ENCODE measurements at regions not wholly inside any gene's neighbourhood (a gene's known extent, or its start where the extent isn't known, plus 50 kb on each side); places are given as distances from the start of the nearest gene placed in this dataset.
"Not testable (repeated sequence)": the region's sequence is repeated elsewhere in the genome, so short reads cannot be mapped to it uniquely, and the experiment has no call there.

DNA sequence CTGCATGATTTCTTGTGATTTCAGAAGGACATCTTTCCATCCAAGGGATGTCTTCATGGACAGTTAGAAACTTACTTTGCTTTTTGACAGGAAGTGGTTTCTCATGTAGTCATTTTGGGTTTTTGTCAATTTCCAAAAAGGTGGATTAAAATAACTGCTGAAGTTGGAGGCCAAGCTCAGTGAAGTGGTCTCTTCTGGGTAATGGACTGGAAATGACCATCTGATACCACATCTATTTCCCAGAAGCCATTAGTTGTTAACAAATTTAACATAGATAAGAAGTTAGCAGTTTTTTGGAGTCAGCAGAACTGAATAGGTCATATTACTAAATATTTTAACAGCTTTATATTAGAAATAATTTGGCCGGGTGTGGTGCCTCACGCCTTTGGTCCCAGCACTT is 86.2 kb upstream of the MYO10 start:
- H3K79me2 ChIP-seq (ENCODE audit: low read length): no peaks in the 10 kb centered on the region
- no peak overlapping the region for H3K4me2 ChIP-seq (ENCODE audit: low read depth, low read length)
- peaks cover 4% of the 10 kb centered on the region; the same call in 1 of the 2 replicates for H3K4me1 ChIP-seq (ENCODE audit: low read length)
- no peaks in the 10 kb centered on the region for H3K9me3 ChIP-seq (replicated peaks; ENCODE audit: insufficient read depth, low read length)
- H3K27me3 ChIP-seq (replicated peaks; ENCODE audit: insufficient read depth, low read length): no peaks in the 10 kb centered on the region
- H3F3A ChIP-seq (ENCODE audit: insufficient read depth, low read length): no peaks in the 10 kb centered on the region
- peak; percentile 15 for DNase-seq
- H3K36me3 ChIP-seq (replicated peaks; ENCODE audit: insufficient read depth, low read length): no peaks in the 10 kb centered on the region
- no peak overlapping the region for H2AFZ ChIP-seq (ENCODE audit: low read length)
- no peak overlapping the region for H3K27ac ChIP-seq (ENCODE audit: low read length)
- TF ChIP-seq CTCF (IDR thresholded peaks at IDR 0.05; ENCODE audit: low read length) (no peak), EZH2phosphoT487 (IDR thresholded peaks at IDR 0.05; ENCODE audit: low read length) (no peak), EZH2 (optimal IDR thresholded peaks at IDR 0.05; ENCODE audit: low read depth, low read length) (no peak)
- H3K9me2 ChIP-seq (replicated peaks; ENCODE audit: insufficient read depth, low read length): no peaks in the 10 kb centered on the region
- H3K9ac ChIP-seq (ENCODE audit: low read length): no peak overlapping the region
- H4K20me1 ChIP-seq (ENCODE audit: insufficient read depth, low read length): no peaks in the 10 kb centered on the region
- no peak overlapping the region for H3K4me3 ChIP-seq (ENCODE audit: low read length)

GRCh38 chr5:17024686-17025180 is 88.6 kb upstream of the MYO10 start:
- Histone ChIP-seq H3K4me2 (ENCODE audit: low read depth, low read length) (no peak overlapping the region), H4K20me1 (ENCODE audit: insufficient read depth, low read length) (no peaks in the 10 kb centered on the region), H3K4me3 (ENCODE audit: low read length) (no peak overlapping the region), H3F3A (ENCODE audit: insufficient read depth, low read length) (no peaks in the 10 kb centered on the region), H3K36me3 (replicated peaks; ENCODE audit: insufficient read depth, low read length) (no peaks in the 10 kb centered on the region), H3K27me3 (replicated peaks; ENCODE audit: insufficient read depth, low read length) (no peaks in the 10 kb centered on the region), H2AFZ (ENCODE audit: low read length) (0 out of 2 replicates have a peak overlapping the region, but pooled peaks have one; percentile 30), H3K27ac (ENCODE audit: low read length) (no peak overlapping the region), H3K9me3 (replicated peaks; ENCODE audit: insufficient read depth, low read length) (no peaks in the 10 kb centered on the region), H3K9me2 (replicated peaks; ENCODE audit: insufficient read depth, low read length) (no peaks in the 10 kb centered on the region), H3K79me2 (ENCODE audit: low read length) (no peaks in the 10 kb centered on the region), H3K9ac (ENCODE audit: low read length) (no peak overlapping the region), H3K4me1 (ENCODE audit: low read length) (peaks cover 4% of the 10 kb centered on the region; the same call in 1 of the 2 replicates)
- peak; percentile 39 for DNase-seq
- TF ChIP-seq CTCF (IDR thresholded peaks at IDR 0.05; ENCODE audit: low read length) (no peak), EZH2phosphoT487 (IDR thresholded peaks at IDR 0.05; ENCODE audit: low read length) (no peak), EZH2 (optimal IDR thresholded peaks at IDR 0.05; ENCODE audit: low read depth, low read length) (no peak)

DNA sequence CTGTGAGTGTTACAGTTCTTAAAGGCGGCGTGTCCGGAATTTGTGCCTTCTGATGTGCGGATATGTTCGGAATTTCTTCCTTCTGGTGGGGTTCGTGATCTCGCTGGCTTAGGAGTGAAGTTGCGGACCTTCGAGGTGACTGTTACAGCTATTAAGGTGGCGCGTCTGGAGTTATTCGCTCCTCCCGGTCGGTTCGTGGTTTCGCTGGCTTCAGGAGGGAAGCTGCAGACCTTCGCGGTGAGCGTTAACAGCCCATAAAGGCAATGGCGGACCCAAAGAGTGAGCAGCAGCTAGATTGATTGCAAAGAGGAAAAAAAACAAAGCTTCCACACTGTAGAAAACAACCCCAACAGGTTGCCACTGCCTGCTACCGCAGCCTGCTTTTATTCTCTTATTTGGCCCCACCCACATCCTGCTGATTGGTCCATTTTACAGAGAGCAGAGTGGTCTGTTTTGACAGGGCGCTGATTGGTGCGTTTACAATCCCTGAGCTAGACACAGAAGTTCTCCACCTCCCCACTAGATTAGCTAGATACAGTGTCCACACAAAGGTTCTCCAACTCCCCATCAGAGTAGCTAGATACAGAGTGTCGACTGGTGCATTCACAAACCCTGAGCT is 95.7 kb upstream of the MYO10 start:
- not testable (repeated sequence) for H3K4me2 ChIP-seq (ENCODE audit: low read depth, low read length); H3K36me3 ChIP-seq (replicated peaks; ENCODE audit: insufficient read depth, low read length); H3K27ac ChIP-seq (ENCODE audit: low read length); H3K27me3 ChIP-seq (replicated peaks; ENCODE audit: insufficient read depth, low read length); DNase-seq; H3K9me3 ChIP-seq (replicated peaks; ENCODE audit: insufficient read depth, low read length); H3K9me2 ChIP-seq (replicated peaks; ENCODE audit: insufficient read depth, low read length); H3F3A ChIP-seq (ENCODE audit: insufficient read depth, low read length); H3K9ac ChIP-seq (ENCODE audit: low read length); H2AFZ ChIP-seq (ENCODE audit: low read length); H3K4me3 ChIP-seq (ENCODE audit: low read length); H3K4me1 ChIP-seq (ENCODE audit: low read length); H3K79me2 ChIP-seq (ENCODE audit: low read length); H4K20me1 ChIP-seq (ENCODE audit: insufficient read depth, low read length)

DNA sequence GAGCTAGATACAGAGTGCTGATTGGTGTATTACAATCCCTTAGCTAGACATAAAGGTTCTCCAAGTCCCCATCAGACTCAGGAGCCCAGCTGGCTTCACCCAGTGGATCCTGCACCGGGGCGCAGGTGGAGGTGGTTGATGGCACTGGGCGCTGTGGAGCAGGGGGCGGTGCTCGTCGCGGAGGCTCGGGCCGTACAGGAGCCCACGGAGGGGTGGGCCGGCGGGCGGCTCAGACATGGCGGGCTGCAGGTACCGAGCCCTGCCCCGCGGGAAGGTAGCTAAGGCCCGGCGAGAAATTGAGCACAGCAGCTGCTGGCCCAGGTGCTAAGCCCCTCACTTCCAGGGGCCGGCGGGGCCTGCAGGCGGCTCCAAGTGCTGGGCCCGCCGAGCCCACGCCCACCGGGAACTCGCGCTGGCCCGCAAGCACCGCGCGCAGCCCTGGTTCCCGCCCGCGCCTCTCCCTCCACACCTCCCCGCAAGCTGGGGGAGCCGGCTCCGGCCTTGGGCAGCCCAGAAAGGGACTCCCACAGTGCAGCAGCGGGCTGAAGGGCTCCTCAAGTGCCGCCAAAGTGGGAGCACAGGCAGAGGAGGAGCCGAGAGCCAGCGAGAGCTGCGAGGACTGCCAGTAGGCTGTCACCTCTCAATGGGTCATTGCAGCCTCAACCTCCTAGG is 96.4 kb upstream of the MYO10 start:
- not testable (repeated sequence) for H3K4me1 ChIP-seq (ENCODE audit: low read length); H4K20me1 ChIP-seq (ENCODE audit: insufficient read depth, low read length); H3K79me2 ChIP-seq (ENCODE audit: low read length); H3K9me3 ChIP-seq (replicated peaks; ENCODE audit: insufficient read depth, low read length); H3K9me2 ChIP-seq (replicated peaks; ENCODE audit: insufficient read depth, low read length); H2AFZ ChIP-seq (ENCODE audit: low read length); DNase-seq; H3K4me2 ChIP-seq (ENCODE audit: low read depth, low read length); H3K4me3 ChIP-seq (ENCODE audit: low read length); H3K9ac ChIP-seq (ENCODE audit: low read length); H3K36me3 ChIP-seq (replicated peaks; ENCODE audit: insufficient read depth, low read length); H3K27ac ChIP-seq (ENCODE audit: low read length); H3K27me3 ChIP-seq (replicated peaks; ENCODE audit: insufficient read depth, low read length); H3F3A ChIP-seq (ENCODE audit: insufficient read depth, low read length)

DNA sequence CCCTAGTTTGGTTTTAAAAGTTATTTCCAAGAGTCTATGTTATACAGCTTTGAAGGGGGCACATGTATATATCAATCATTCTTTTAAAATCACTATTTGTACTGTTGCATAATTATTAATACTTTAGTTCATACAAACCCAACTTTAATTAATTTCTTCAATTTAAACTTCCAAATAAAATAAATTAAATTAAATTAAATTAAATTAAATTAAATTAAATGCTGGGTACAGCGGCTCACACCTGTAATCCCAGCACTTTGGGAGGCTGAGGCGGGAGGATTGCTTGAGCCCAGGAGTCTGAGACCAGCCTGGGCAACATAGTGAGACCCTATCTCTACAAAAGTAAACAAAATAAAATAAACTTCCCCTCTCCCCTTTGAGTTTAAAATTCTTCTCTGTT is 98.9 kb upstream of the MYO10 start:
- H3K79me2 ChIP-seq (ENCODE audit: low read length); H3K4me2 ChIP-seq (ENCODE audit: low read depth, low read length); H3K9me2 ChIP-seq (replicated peaks; ENCODE audit: insufficient read depth, low read length); H4K20me1 ChIP-seq (ENCODE audit: insufficient read depth, low read length); H3K36me3 ChIP-seq (replicated peaks; ENCODE audit: insufficient read depth, low read length); H3K9me3 ChIP-seq (replicated peaks; ENCODE audit: insufficient read depth, low read length); H2AFZ ChIP-seq (ENCODE audit: low read length); H3F3A ChIP-seq (ENCODE audit: insufficient read depth, low read length); H3K27ac ChIP-seq (ENCODE audit: low read length); H3K9ac ChIP-seq (ENCODE audit: low read length); H3K4me1 ChIP-seq (ENCODE audit: low read length); H3K4me3 ChIP-seq (ENCODE audit: low read length); DNase-seq; H3K27me3 ChIP-seq (replicated peaks; ENCODE audit: insufficient read depth, low read length): not testable (repeated sequence)
